ENCODE measurements at regions not wholly inside any gene's neighbourhood (a gene's known extent, or its start where the extent isn't known, plus 50 kb on each side); places are given as distances from the start of the nearest gene placed in this dataset.

GRCh38 chr2:172200495-172201085 lies 97.9 kb upstream of the DLX2 start:
- FAIRE-seq (no peak), DNase-seq (ENCODE audit: low spot score in 2 of 2) (no peak)

- no peak for FAIRE-seq
- DNase-seq (ENCODE audit: low spot score in 2 of 2) = no peak
Measured at GRCh38 chr2:172204309-172204708, 101.6 kb upstream of the DLX2 start.

GRCh38 chr2:172204762-172205161 lies 102.1 kb upstream of the DLX2 start:
- FAIRE-seq (no peak), DNase-seq (ENCODE audit: low spot score in 2 of 2) (no peak)

- FAIRE-seq = no peak
- no peak for DNase-seq (ENCODE audit: low spot score in 2 of 2)
Measured at GRCh38 chr2:172205292-172205691, 102.6 kb upstream of the DLX2 start.

GRCh38 chr2:172207911-172208310 lies 105.2 kb upstream of the DLX2 start:
- DNase-seq (ENCODE audit: low spot score in 2 of 2) = no peak
- no peak for FAIRE-seq

- DNase-seq (ENCODE audit: low spot score in 2 of 2) (no peak), FAIRE-seq (no peak)
Measured at GRCh38 chr2:172208791-172209325, 106.2 kb upstream of the DLX2 start.

GRCh38 chr2:172210599-172210998 lies 107.9 kb upstream of the DLX2 start:
- no peak for FAIRE-seq
- no peak for DNase-seq (ENCODE audit: low spot score in 2 of 2)

GRCh38 chr2:172211512-172211911 lies 108.8 kb upstream of the DLX2 start:
- DNase-seq (ENCODE audit: low spot score in 2 of 2) (no peak), FAIRE-seq (no peak)

GRCh38 chr2:172213116-172213860 lies 110.6 kb upstream of the DLX2 start:
- FAIRE-seq (no peak), DNase-seq (ENCODE audit: low spot score in 2 of 2) (no peak)

GRCh38 chr2:172214252-172214651 lies 111.6 kb upstream of the DLX2 start:
- FAIRE-seq (no peak), DNase-seq (ENCODE audit: low spot score in 2 of 2) (no peak)

- no peak for FAIRE-seq
- DNase-seq (ENCODE audit: low spot score in 2 of 2) = no peak
Measured at GRCh38 chr2:172215172-172215935, 112.7 kb upstream of the DLX2 start.

GRCh38 chr2:172215936-172216335 lies 113.2 kb upstream of the DLX2 start:
- DNase-seq (ENCODE audit: low spot score in 2 of 2) (no peak), FAIRE-seq (no peak)

GRCh38 chr2:172216477-172216876 lies 113.8 kb upstream of the DLX2 start:
- no peak for FAIRE-seq
- no peak for DNase-seq (ENCODE audit: low spot score in 2 of 2)

GRCh38 chr2:172219201-172219600 lies 116.5 kb upstream of the DLX2 start:
- no peak for FAIRE-seq
- no peak for DNase-seq (ENCODE audit: low spot score in 2 of 2)

- no peak for DNase-seq (ENCODE audit: low spot score in 2 of 2)
- no peak for FAIRE-seq
Measured at GRCh38 chr2:172220121-172220520, 117.4 kb upstream of the DLX2 start.

- FAIRE-seq (no peak), DNase-seq (ENCODE audit: low spot score in 2 of 2) (no peak)
Measured at GRCh38 chr2:172223601-172224054, 120.9 kb upstream of the DLX2 start.

GRCh38 chr2:172225786-172226185 lies 123.1 kb upstream of the DLX2 start:
- no peak for FAIRE-seq
- no peak for DNase-seq (ENCODE audit: low spot score in 2 of 2)

GRCh38 chr2:172226244-172227061 lies 123.8 kb upstream of the DLX2 start:
- no peak for FAIRE-seq
- DNase-seq (ENCODE audit: low spot score in 2 of 2) = no peak

- FAIRE-seq (no peak), DNase-seq (ENCODE audit: low spot score in 2 of 2) (no peak)
Measured at GRCh38 chr2:172227719-172228118, 125.0 kb upstream of the DLX2 start.

GRCh38 chr2:172228177-172228808 lies 125.6 kb upstream of the DLX2 start:
- no peak for FAIRE-seq
- no peak for DNase-seq (ENCODE audit: low spot score in 2 of 2)
